SU-DHL-6 (cell line): ENCODE measurements at regions not wholly inside any gene's neighbourhood (a gene's known extent, or its start where the extent isn't known, plus 50 kb on each side); places are given as distances from the start of the nearest gene placed in this dataset.

Experiments used
- CTCF ChIP-seq: fragments of 200-600 bp; sonication (generic); IDR thresholded peaks from one replicate; pipeline ENCODE4 v1.5.1; 2017; ENCODE audit warnings: antibody characterized with exemption, mild to moderate bottlenecking, low read length, moderate library complexity; ENCODE audit not compliant: insufficient read depth, poor library complexity, severe bottlenecking
- EZH2phosphoT487 ChIP-seq: fragments of 200-600 bp; sonication (generic), shearing (Covaris generic); conservative IDR thresholded peaks from 2 replicates; pipeline ENCODE4 v1.6.1; 2018; ENCODE audit warnings: mild to moderate bottlenecking, antibody characterized with exemption, low read length, moderate library complexity, mixed read lengths

GRCh38 chr1:228803421-228803820, 68.1 kb downstream of the RHOU start:
- TF ChIP-seq CTCF (no peak), EZH2phosphoT487 (no peak)
